ENCODE measurements at regions not wholly inside any gene's neighbourhood (a gene's known extent, or its start where the extent isn't known, plus 50 kb on each side); places are given as distances from the start of the nearest gene placed in this dataset.

- TF ChIP-seq CTCF (IDR thresholded peaks at IDR 0.05): no peak
- no peak for TF ChIP-seq ATF6 (CRISPR knock-in tag; IDR thresholded peaks at IDR 0.05)
- no peak for TF ChIP-seq ZNF121 (CRISPR knock-in tag; IDR thresholded peaks at IDR 0.05)
- no peak for TF ChIP-seq JAZF1 (CRISPR knock-in tag; IDR thresholded peaks at IDR 0.05)
- no peak for TF ChIP-seq SOX15 (CRISPR knock-in tag; IDR thresholded peaks at IDR 0.05)
- no peak for TF ChIP-seq IRF2 (CRISPR knock-in tag; IDR thresholded peaks at IDR 0.05; ENCODE audit: borderline replicate concordance, low read depth)
- TF ChIP-seq ZNF532 (CRISPR knock-in tag; IDR thresholded peaks at IDR 0.05; ENCODE audit: borderline replicate concordance): no peak
- no peak for TF ChIP-seq ZMAT4 (CRISPR knock-in tag; IDR thresholded peaks at IDR 0.05)
- TF ChIP-seq ZNF232 (CRISPR knock-in tag; IDR thresholded peaks at IDR 0.05): no peak
- no peak for TF ChIP-seq E2F1 (CRISPR knock-in tag; IDR thresholded peaks at IDR 0.05)
Observed at GRCh38 chr2:219946021-219946420, 318.6 kb downstream of the SLC4A3 start (continued).

- Mint-ChIP-seq H3K4me3 (no peak overlapping the region), H3K36me3 (no peaks in the 10 kb centered on the region), H3K27me3 (ENCODE audit: low read depth) (no peaks in the 10 kb centered on the region; the same call in 1 of the 2 replicates), H3K9me3 (no peaks in the 10 kb centered on the region), H3K4me1 (peaks cover 12% of the 10 kb centered on the region), H3K27ac (no peak overlapping the region)
- ChIA-PET POLR2A (interaction anchor here (0.7 kb wide), 1 partner anchor 183 kb away, joined by 8 read pairs; no protein-coding TSS in a partner anchor), CTCF (interaction anchor here (2.0 kb wide), 1 partner anchor 51 kb away, joined by 5 read pairs; no protein-coding TSS in a partner anchor)
- ATAC-seq (peak; percentile 72), DNase-seq (ENCODE audit: low spot score) (no peak)
- TF ChIP-seq SMAD4 (CRISPR knock-in tag; IDR thresholded peaks at IDR 0.05): no peak
- no peak for TF ChIP-seq SMAD3 (CRISPR knock-in tag; IDR thresholded peaks at IDR 0.05; ENCODE audit: borderline replicate concordance)
- TF ChIP-seq HMGA2 (CRISPR knock-in tag; IDR thresholded peaks at IDR 0.05): no peak
- TF ChIP-seq ZNF416 (CRISPR knock-in tag; IDR thresholded peaks at IDR 0.05): no peak
- no peak for TF ChIP-seq ATF6 (CRISPR knock-in tag; IDR thresholded peaks at IDR 0.05)
- no peak for TF ChIP-seq JUN (CRISPR knock-in tag; IDR thresholded peaks at IDR 0.05)
- TF ChIP-seq JAZF1 (CRISPR knock-in tag; IDR thresholded peaks at IDR 0.05): no peak
- no peak for TF ChIP-seq ZMAT4 (CRISPR knock-in tag; IDR thresholded peaks at IDR 0.05)
- TF ChIP-seq MYBL2 (CRISPR knock-in tag; IDR thresholded peaks at IDR 0.05): no peak
- TF ChIP-seq E2F1 (CRISPR knock-in tag; IDR thresholded peaks at IDR 0.05): no peak
- no peak for TF ChIP-seq RELA (CRISPR knock-in tag; IDR thresholded peaks at IDR 0.05; ENCODE audit: borderline replicate concordance)
- TF ChIP-seq ATF3 (CRISPR knock-in tag; conservative IDR thresholded peaks at IDR 0.05): no peak
Observed at GRCh38 chr2:219946529-219946928, 319.1 kb downstream of the SLC4A3 start.

Data from WTC11 (cell line).